ENCODE measurements at regions not wholly inside any gene's neighbourhood (a gene's known extent, or its start where the extent isn't known, plus 50 kb on each side); places are given as distances from the start of the nearest gene placed in this dataset.

DNA sequence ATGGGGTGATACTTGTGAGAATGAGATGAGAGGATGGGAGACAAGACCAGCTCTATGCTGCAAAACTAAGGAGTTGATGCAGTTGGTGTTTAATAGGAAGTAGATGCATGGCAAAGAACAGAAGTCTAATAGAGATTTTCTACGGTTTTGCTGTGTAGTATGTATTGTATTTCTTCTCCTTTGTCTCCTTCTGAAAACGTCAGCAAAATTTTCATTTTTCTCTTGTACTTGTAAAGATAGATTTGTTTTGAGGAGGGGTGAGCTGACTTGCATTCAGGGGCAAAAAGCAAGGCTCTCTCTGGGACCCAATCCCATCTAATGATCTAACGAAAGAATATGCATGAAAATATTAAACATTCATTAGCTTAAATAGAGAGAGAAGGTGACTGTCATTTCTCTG lies 94.6 kb upstream of the NANOGP8 start:
- TF ChIP-seq, protein P1, sequence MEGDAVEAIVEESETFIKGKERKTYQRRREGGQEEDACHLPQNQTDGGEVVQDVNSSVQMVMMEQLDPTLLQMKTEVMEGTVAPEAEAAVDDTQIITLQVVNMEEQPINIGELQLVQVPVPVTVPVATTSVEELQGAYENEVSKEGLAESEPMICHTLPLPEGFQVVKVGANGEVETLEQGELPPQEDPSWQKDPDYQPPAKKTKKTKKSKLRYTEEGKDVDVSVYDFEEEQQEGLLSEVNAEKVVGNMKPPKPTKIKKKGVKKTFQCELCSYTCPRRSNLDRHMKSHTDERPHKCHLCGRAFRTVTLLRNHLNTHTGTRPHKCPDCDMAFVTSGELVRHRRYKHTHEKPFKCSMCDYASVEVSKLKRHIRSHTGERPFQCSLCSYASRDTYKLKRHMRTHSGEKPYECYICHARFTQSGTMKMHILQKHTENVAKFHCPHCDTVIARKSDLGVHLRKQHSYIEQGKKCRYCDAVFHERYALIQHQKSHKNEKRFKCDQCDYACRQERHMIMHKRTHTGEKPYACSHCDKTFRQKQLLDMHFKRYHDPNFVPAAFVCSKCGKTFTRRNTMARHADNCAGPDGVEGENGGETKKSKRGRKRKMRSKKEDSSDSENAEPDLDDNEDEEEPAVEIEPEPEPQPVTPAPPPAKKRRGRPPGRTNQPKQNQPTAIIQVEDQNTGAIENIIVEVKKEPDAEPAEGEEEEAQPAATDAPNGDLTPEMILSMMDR (IDR thresholded peaks at IDR 0.05): no peak
- no peak for TF ChIP-seq EP300 (IDR thresholded peaks at IDR 0.05)
